HG03103 (cell line): ENCODE measurements at regions not wholly inside any gene's neighbourhood (a gene's known extent, or its start where the extent isn't known, plus 50 kb on each side); places are given as distances from the start of the nearest gene placed in this dataset.
"Not testable (repeated sequence)": the region's sequence is repeated elsewhere in the genome, so short reads cannot be mapped to it uniquely, and the experiment has no call there.

ENCODE experiments used
- ATAC-seq: cut with Tn5 transposase; IDR thresholded peaks from one replicate; pipeline ENCODE4 v1.9.1; 2021; ENCODE audit warnings: low read depth; ENCODE audit not compliant: unreplicated experiment

- ATAC-seq = no peak
Measured at GRCh38 chr7:106534271-106534846, 126.6 kb downstream of the CCDC71L start.

GRCh38 chr7:106530183-106530582 is 130.8 kb downstream of the CCDC71L start:
- ATAC-seq = not testable (repeated sequence)

GRCh38 chr7:106526617-106527016 is 134.3 kb downstream of the CCDC71L start:
- ATAC-seq = not testable (repeated sequence)

- ATAC-seq = no peak
Measured at GRCh38 chr7:106524690-106525059, 136.3 kb downstream of the CCDC71L start.

- ATAC-seq = no peak
Measured at GRCh38 chr7:106523482-106523881, 137.5 kb downstream of the CCDC71L start.

- ATAC-seq = no peak
Measured at GRCh38 chr7:106522696-106523095, 138.3 kb downstream of the CCDC71L start.

- no peak for ATAC-seq
Measured at GRCh38 chr7:106521541-106521940, 139.4 kb downstream of the CCDC71L start.

GRCh38 chr7:106520962-106521514 is 139.9 kb downstream of the CCDC71L start:
- no peak for ATAC-seq

GRCh38 chr7:106518967-106519366 is 142.0 kb downstream of the CCDC71L start:
- no peak for ATAC-seq

GRCh38 chr7:106518239-106518638 is 142.7 kb downstream of the CCDC71L start:
- ATAC-seq = no peak

- ATAC-seq = no peak
Measured at GRCh38 chr7:106517508-106517907, 143.4 kb downstream of the CCDC71L start.

- no peak for ATAC-seq
Measured at GRCh38 chr7:106515321-106515720, 145.6 kb downstream of the CCDC71L start.

GRCh38 chr7:106514881-106515280 is 146.1 kb downstream of the CCDC71L start:
- ATAC-seq = no peak

GRCh38 chr7:106512217-106512616 is 148.7 kb downstream of the CCDC71L start:
- no peak for ATAC-seq

- no peak for ATAC-seq
Measured at GRCh38 chr7:106504645-106505044, 156.3 kb downstream of the CCDC71L start.

GRCh38 chr7:106504207-106504606 is 156.8 kb downstream of the CCDC71L start:
- no peak for ATAC-seq

- ATAC-seq = no peak
Measured at GRCh38 chr7:106503626-106504025, 157.3 kb downstream of the CCDC71L start.

- ATAC-seq = no peak
Measured at GRCh38 chr7:106501605-106502580, 159.1 kb downstream of the CCDC71L start.

GRCh38 chr7:106499897-106500296 is 161.1 kb downstream of the CCDC71L start:
- ATAC-seq = no peak

GRCh38 chr7:106498005-106498404 is 163.0 kb downstream of the CCDC71L start:
- not testable (repeated sequence) for ATAC-seq

- ATAC-seq = no peak
Measured at GRCh38 chr7:106493041-106493731, 167.8 kb downstream of the CCDC71L start.
